Naive thymus-derived CD4-positive, alpha-beta T cell (primary cell): ENCODE measurements at regions not wholly inside any gene's neighbourhood (a gene's known extent, or its start where the extent isn't known, plus 50 kb on each side); places are given as distances from the start of the nearest gene placed in this dataset.

Experiments used
- ATAC-seq: fragments of 150-1000 bp; cut with Tn5 transposase; 2 replicates; pipeline ENCODE4 v1.10.0; 2021; ENCODE audit warnings: mild to moderate bottlenecking, moderate library complexity
- CTCF ChIA-PET: fragments of 350-600 bp; sonication (Branson Sonifier 250); formaldehyde crosslinking; loops from one replicate; lab custom pipeline; 2021; ENCODE audit warnings: antibody characterized with exemption; lab: Charles Lee
- POLR2A ChIA-PET: fragments of 350-600 bp; sonication (Branson Sonifier 250); formaldehyde crosslinking; loops from one replicate; lab custom pipeline; 2021; ENCODE audit warnings: antibody characterized with exemption, inconsistent platforms; lab: Charles Lee
- DNase-seq, 9 donors: peaks; one replicate each; pipeline versions ENCODE4 v3.0.0 to v3.0.0-alpha.2; 2020 to 2022; ENCODE audit warnings: mixed read lengths in 1 of 9
- H3K27ac ChIP-seq: one replicate; pipeline ENCODE4 v1.7.0; 2013; ENCODE audit warnings: mild to moderate bottlenecking, low read depth, low read length, moderate library complexity
- H3K27me3 ChIP-seq, 2 donors: one replicate each; pipeline ENCODE4 v1.7.0; 2013; ENCODE audit warnings: low read length in 2 of 2, mild to moderate bottlenecking in 2 of 2, moderate library complexity in 2 of 2; ENCODE audit not compliant: control insufficient read depth in 2 of 2, insufficient read depth in 2 of 2
- H3K36me3 ChIP-seq, 3 experiments: 1 replicate in 2 of 3; 2 replicates in 1 of 3; pipeline ENCODE4 v1.7.0; 2013; ENCODE audit warnings: low read length in 3 of 3, mild to moderate bottlenecking in 3 of 3, moderate library complexity in 1 of 3; ENCODE audit not compliant: insufficient read depth in 3 of 3, control insufficient read depth in 2 of 3
- H3K4me1 ChIP-seq, 2 donors: one replicate each; pipeline ENCODE4 v1.7.0; 2013; ENCODE audit warnings: low read length in 2 of 2, mild to moderate bottlenecking in 2 of 2, moderate library complexity in 1 of 2; ENCODE audit not compliant: control insufficient read depth in 2 of 2, insufficient read depth in 2 of 2
- H3K4me3 ChIP-seq: 2 replicates; pipeline ENCODE4 v1.7.0; 2013; ENCODE audit warnings: mild to moderate bottlenecking, low read length
- H3K9me3 ChIP-seq, 3 experiments: 1 replicate in 2 of 3; 2 replicates in 1 of 3; pipeline ENCODE4 v1.7.0; 2013; ENCODE audit warnings: low read length in 3 of 3; ENCODE audit not compliant: control insufficient read depth in 2 of 3
- H3K27ac Mint-ChIP-seq, 9 donors: one replicate each; pipeline ENCODE4 v1.8.0; 2020 to 2022; ENCODE audit warnings: mixed read lengths in 9 of 9, mild to moderate bottlenecking in 8 of 9, moderate library complexity in 5 of 9, inconsistent platforms in 2 of 9
- H3K27me3 Mint-ChIP-seq, 5 donors: one replicate each; pipeline ENCODE4 v1.8.0; 2021 to 2022; ENCODE audit warnings: mixed read lengths in 5 of 5, mild to moderate bottlenecking in 1 of 5
- H3K36me3 Mint-ChIP-seq, 5 donors: one replicate each; pipeline ENCODE4 v1.8.0; 2020 to 2022; ENCODE audit warnings: mixed read lengths in 5 of 5, mild to moderate bottlenecking in 3 of 5, inconsistent platforms in 1 of 5
- H3K4me1 Mint-ChIP-seq, 7 donors: one replicate each; pipeline ENCODE4 v1.8.0; 2020 to 2022; ENCODE audit warnings: mixed read lengths in 7 of 7, mild to moderate bottlenecking in 3 of 7, inconsistent platforms in 1 of 7
- H3K4me3 Mint-ChIP-seq, 10 donors: one replicate each; pipeline ENCODE4 v1.8.0; 2020 to 2022; ENCODE audit warnings: mild to moderate bottlenecking in 10 of 10, mixed read lengths in 10 of 10, moderate library complexity in 6 of 10, inconsistent platforms in 2 of 10
- H3K9me3 Mint-ChIP-seq, 11 donors: one replicate each; pipeline ENCODE4 v1.8.0; 2020 to 2022; ENCODE audit warnings: mixed read lengths in 11 of 11, mild to moderate bottlenecking in 4 of 11, inconsistent platforms in 1 of 11, moderate library complexity in 1 of 11
- intact Hi-C, 2 donors: fragments of 100-400 bp; cut with micrococcal nuclease; formaldehyde crosslinking; loops; one replicate each; pipeline ENCODE4 v1.15.1; 2023

DNA sequence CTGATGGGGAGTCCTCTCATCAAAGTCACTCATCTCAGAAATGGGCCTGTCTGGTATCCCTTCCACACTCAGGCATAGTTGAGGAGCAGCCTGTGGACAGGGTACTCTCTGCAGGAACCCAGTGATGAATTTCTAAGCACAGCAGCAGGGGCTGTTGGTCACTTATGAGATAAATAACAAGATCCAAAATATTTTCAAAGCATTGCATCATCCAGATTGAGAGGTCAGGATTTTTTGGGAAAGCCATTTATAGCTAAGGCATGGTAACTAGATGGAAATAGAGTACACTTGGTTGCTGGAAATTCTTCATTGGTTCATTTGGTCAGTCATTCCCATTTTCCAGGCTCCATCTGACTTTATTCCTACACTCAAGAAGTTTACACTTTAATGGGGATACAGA lies 246.8 kb upstream of the RAI14 start:
- POLR2A ChIA-PET = no interaction called here
- H3K27ac Mint-ChIP-seq = no peak overlapping the region
- intact Hi-C loops = no loop called here
- CTCF ChIA-PET = no interaction called here
- peaks cover 0 to 8% (median 0%) of the 10 kb centered on the region in 5 donors for H3K27me3 Mint-ChIP-seq
- H3K9me3 Mint-ChIP-seq = no peaks in the 10 kb centered on the region
- Histone ChIP-seq H3K4me3 (no peak overlapping the region), H3K27ac (no peak overlapping the region), H3K9me3 (no peaks in the 10 kb centered on the region), H3K27me3 (no peaks in the 10 kb centered on the region), H3K4me1 (no peaks in the 10 kb centered on the region), H3K36me3 (no peaks in the 10 kb centered on the region)
- ATAC-seq (no peak), DNase-seq (no peak)
- no peaks in the 10 kb centered on the region for H3K4me1 Mint-ChIP-seq
- H3K4me3 Mint-ChIP-seq = no peak overlapping the region
- H3K36me3 Mint-ChIP-seq = no peaks in the 10 kb centered on the region

- H3K36me3 Mint-ChIP-seq = no peaks in the 10 kb centered on the region
- Histone ChIP-seq H3K9me3 (no peaks in the 10 kb centered on the region), H3K27me3 (no peaks in the 10 kb centered on the region), H3K4me3 (no peak overlapping the region), H3K36me3 (no peaks in the 10 kb centered on the region), H3K4me1 (no peaks in the 10 kb centered on the region), H3K27ac (no peak overlapping the region)
- CTCF ChIA-PET = no interaction called here
- no peak overlapping the region for H3K4me3 Mint-ChIP-seq
- H3K4me1 Mint-ChIP-seq = no peaks in the 10 kb centered on the region
- intact Hi-C loops = no loop called here
- POLR2A ChIA-PET = no interaction called here
- no peaks in the 10 kb centered on the region for H3K9me3 Mint-ChIP-seq
- H3K27me3 Mint-ChIP-seq = peaks cover 2 to 10% (median 5%) of the 10 kb centered on the region in 5 donors
- no peak for DNase-seq
- ATAC-seq = no peak
- no peak overlapping the region for H3K27ac Mint-ChIP-seq
Measured at GRCh38 chr5:34410411-34411139, 245.6 kb upstream of the RAI14 start.

- Histone ChIP-seq H3K9me3 (no peaks in the 10 kb centered on the region), H3K4me3 (no peak overlapping the region), H3K27ac (no peak overlapping the region), H3K36me3 (no peaks in the 10 kb centered on the region), H3K27me3 (no peaks in the 10 kb centered on the region), H3K4me1 (no peaks in the 10 kb centered on the region)
- ChIA-PET POLR2A (no interaction called here), CTCF (no interaction called here)
- DNase-seq (no peak), ATAC-seq (no peak)
- Mint-ChIP-seq H3K4me1 (peaks cover 0 to 2% (median 0%) of the 10 kb centered on the region in 7 donors), H3K4me3 (no peak overlapping the region), H3K27me3 (peaks cover 5 to 16% (median 6%) of the 10 kb centered on the region in 5 donors), H3K27ac (no peak overlapping the region), H3K9me3 (no peaks in the 10 kb centered on the region), H3K36me3 (no peaks in the 10 kb centered on the region)
- intact Hi-C loops = no loop called here
Measured at GRCh38 chr5:34411470-34412346, 244.4 kb upstream of the RAI14 start.

- Histone ChIP-seq H3K4me1 (no peaks in the 10 kb centered on the region), H3K27ac (no peak overlapping the region), H3K36me3 (no peaks in the 10 kb centered on the region), H3K9me3 (no peaks in the 10 kb centered on the region), H3K27me3 (no peaks in the 10 kb centered on the region), H3K4me3 (no peak overlapping the region)
- Mint-ChIP-seq H3K9me3 (no peaks in the 10 kb centered on the region), H3K4me1 (peaks cover 0 to 2% (median 0%) of the 10 kb centered on the region in 7 donors), H3K4me3 (no peak overlapping the region), H3K27ac (no peak overlapping the region), H3K36me3 (no peaks in the 10 kb centered on the region), H3K27me3 (peaks cover 5 to 19% (median 6%) of the 10 kb centered on the region in 5 donors)
- ATAC-seq (no peak), DNase-seq (no peak)
- intact Hi-C loops = no loop called here
- ChIA-PET POLR2A (no interaction called here), CTCF (no interaction called here)
Measured at GRCh38 chr5:34412736-34413135, 243.4 kb upstream of the RAI14 start.

GRCh38 chr5:34415559-34416198 lies 240.4 kb upstream of the RAI14 start:
- ChIA-PET CTCF (interaction anchor here (0.6 kb wide), 1 partner anchor 419 kb away, joined by 3 read pairs; no protein-coding TSS in a partner anchor), POLR2A (no interaction called here)
- H3K4me3 Mint-ChIP-seq = no peak overlapping the region
- peaks cover 0 to 15% (median 2%) of the 10 kb centered on the region in 11 donors for H3K9me3 Mint-ChIP-seq
- peaks cover 0 to 2% (median 0%) of the 10 kb centered on the region in 7 donors for H3K4me1 Mint-ChIP-seq
- no peak overlapping the region for H3K27ac Mint-ChIP-seq
- no peak overlapping the region for H3K27ac ChIP-seq
- H3K4me1 ChIP-seq = no peaks in the 10 kb centered on the region
- no peaks in the 10 kb centered on the region for H3K36me3 ChIP-seq
- DNase-seq = no peak
- ATAC-seq = no peak
- H3K4me3 ChIP-seq = no peak overlapping the region
- H3K27me3 ChIP-seq = no peaks in the 10 kb centered on the region
- peaks cover 5 to 19% (median 6%) of the 10 kb centered on the region in 5 donors for H3K27me3 Mint-ChIP-seq
- intact Hi-C loops = no loop called here
- peaks cover 0 to 3% (median 0%) of the 10 kb centered on the region in 5 donors for H3K36me3 Mint-ChIP-seq
- peaks cover 0 to 4% (median 0%) of the 10 kb centered on the region in 3 experiments for H3K9me3 ChIP-seq

DNA sequence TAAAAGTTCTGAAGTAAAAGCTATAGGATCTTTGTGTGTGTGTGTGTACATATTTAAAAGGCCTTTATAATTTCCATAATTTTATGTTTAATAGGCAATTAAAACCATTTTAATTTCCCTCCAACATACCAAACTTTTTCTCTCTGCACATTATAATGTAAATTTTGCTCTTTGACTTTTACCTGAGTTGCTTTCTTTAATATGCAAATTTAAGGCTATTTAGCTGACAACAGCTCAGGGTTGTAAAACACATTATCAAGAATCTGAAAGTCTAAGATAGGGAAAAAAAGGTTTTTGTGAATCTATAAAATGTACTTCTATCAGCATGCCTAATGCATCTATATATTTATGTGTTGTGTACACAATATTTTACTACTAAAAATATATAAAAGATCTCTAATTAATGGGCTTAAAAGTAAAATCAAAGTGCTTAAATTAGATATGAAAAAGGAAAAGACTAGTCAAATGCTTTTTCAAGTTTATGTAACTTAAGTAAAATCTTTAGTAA lies 239.6 kb upstream of the RAI14 start:
- no peak for ATAC-seq
- Mint-ChIP-seq H3K4me1 (peaks cover 0 to 2% (median 0%) of the 10 kb centered on the region in 7 donors), H3K27me3 (peaks cover 5 to 19% (median 6%) of the 10 kb centered on the region in 5 donors), H3K27ac (no peak overlapping the region), H3K36me3 (peaks cover 0 to 3% (median 0%) of the 10 kb centered on the region in 5 donors), H3K4me3 (no peak overlapping the region), H3K9me3 (peaks cover 0 to 23% (median 4%) of the 10 kb centered on the region in 11 donors)
- no peak for DNase-seq
- Histone ChIP-seq H3K27me3 (no peaks in the 10 kb centered on the region), H3K36me3 (no peaks in the 10 kb centered on the region), H3K27ac (no peak overlapping the region), H3K9me3 (peaks cover 0 to 4% (median 0%) of the 10 kb centered on the region in 3 experiments), H3K4me1 (no peaks in the 10 kb centered on the region), H3K4me3 (no peak overlapping the region)
- POLR2A ChIA-PET = no interaction called here
- CTCF ChIA-PET = no interaction called here
- intact Hi-C loops = no loop called here
